ENCODE measurements at regions not wholly inside any gene's neighbourhood (a gene's known extent, or its start where the extent isn't known, plus 50 kb on each side); places are given as distances from the start of the nearest gene placed in this dataset.

- peaks cover 13% of the 10 kb centered on the region for H3K36me3 Mint-ChIP-seq (ENCODE audit: unreplicated experiment)
- no peak overlapping the region for H3K27ac Mint-ChIP-seq (ENCODE audit: unreplicated experiment)
- DNase-seq, result no peak
- H3K4me3 Mint-ChIP-seq (ENCODE audit: unreplicated experiment), result no peak overlapping the region
- peaks cover 7% of the 10 kb centered on the region for H3K9me3 Mint-ChIP-seq (ENCODE audit: unreplicated experiment)
- H3K4me1 Mint-ChIP-seq (ENCODE audit: low read depth, unreplicated experiment), result peaks cover 13% of the 10 kb centered on the region
- no peak for TF ChIP-seq CTCF (IDR thresholded peaks at IDR 0.05; ENCODE audit: partially characterized antibody, unreplicated experiment)
- peaks cover 2% of the 10 kb centered on the region for H3K27me3 Mint-ChIP-seq (ENCODE audit: unreplicated experiment)
Observed at GRCh38 chr12:19683178-19683927, 244.1 kb downstream of the AEBP2 start.

- DNase-seq, result no peak
- Mint-ChIP-seq H3K4me1 (ENCODE audit: low read depth, unreplicated experiment) (peaks cover 13% of the 10 kb centered on the region), H3K27ac (ENCODE audit: unreplicated experiment) (no peak overlapping the region), H3K27me3 (ENCODE audit: unreplicated experiment) (peaks cover 2% of the 10 kb centered on the region), H3K36me3 (ENCODE audit: unreplicated experiment) (no peaks in the 10 kb centered on the region), H3K4me3 (ENCODE audit: unreplicated experiment) (no peak overlapping the region), H3K9me3 (ENCODE audit: unreplicated experiment) (peaks cover 1% of the 10 kb centered on the region)
- TF ChIP-seq CTCF (IDR thresholded peaks at IDR 0.05; ENCODE audit: partially characterized antibody, unreplicated experiment), result no peak
Observed at GRCh38 chr12:19687371-19687770, 248.1 kb downstream of the AEBP2 start.

GRCh38 chr12:19688532-19688931 lies 249.2 kb downstream of the AEBP2 start:
- DNase-seq, result no peak
- Mint-ChIP-seq H3K9me3 (ENCODE audit: unreplicated experiment) (peaks cover 4% of the 10 kb centered on the region), H3K27ac (ENCODE audit: unreplicated experiment) (no peak overlapping the region), H3K4me1 (ENCODE audit: low read depth, unreplicated experiment) (peaks cover 13% of the 10 kb centered on the region), H3K27me3 (ENCODE audit: unreplicated experiment) (peaks cover 2% of the 10 kb centered on the region), H3K36me3 (ENCODE audit: unreplicated experiment) (no peaks in the 10 kb centered on the region), H3K4me3 (ENCODE audit: unreplicated experiment) (no peak overlapping the region)
- no peak for TF ChIP-seq CTCF (IDR thresholded peaks at IDR 0.05; ENCODE audit: partially characterized antibody, unreplicated experiment)

- no peak for TF ChIP-seq CTCF (IDR thresholded peaks at IDR 0.05; ENCODE audit: partially characterized antibody, unreplicated experiment)
- no peak for DNase-seq
- Mint-ChIP-seq H3K27ac (ENCODE audit: unreplicated experiment) (no peak overlapping the region), H3K4me3 (ENCODE audit: unreplicated experiment) (no peak overlapping the region), H3K4me1 (ENCODE audit: low read depth, unreplicated experiment) (peaks cover 13% of the 10 kb centered on the region), H3K27me3 (ENCODE audit: unreplicated experiment) (peaks cover 2% of the 10 kb centered on the region), H3K36me3 (ENCODE audit: unreplicated experiment) (no peaks in the 10 kb centered on the region), H3K9me3 (ENCODE audit: unreplicated experiment) (peaks cover 4% of the 10 kb centered on the region)
Observed at GRCh38 chr12:19689226-19689625, 249.9 kb downstream of the AEBP2 start.

- Mint-ChIP-seq H3K36me3 (ENCODE audit: unreplicated experiment) (no peaks in the 10 kb centered on the region), H3K9me3 (ENCODE audit: unreplicated experiment) (peaks cover 4% of the 10 kb centered on the region), H3K4me1 (ENCODE audit: low read depth, unreplicated experiment) (peaks cover 7% of the 10 kb centered on the region), H3K27ac (ENCODE audit: unreplicated experiment) (no peak overlapping the region), H3K27me3 (ENCODE audit: unreplicated experiment) (peaks cover 2% of the 10 kb centered on the region), H3K4me3 (ENCODE audit: unreplicated experiment) (no peak overlapping the region)
- no peak for DNase-seq
- TF ChIP-seq CTCF (IDR thresholded peaks at IDR 0.05; ENCODE audit: partially characterized antibody, unreplicated experiment), result no peak
Observed at GRCh38 chr12:19689801-19690472, 250.6 kb downstream of the AEBP2 start.
